IPS DF 6.9 (cell line): ENCODE measurements at regions not wholly inside any gene's neighbourhood (a gene's known extent, or its start where the extent isn't known, plus 50 kb on each side); places are given as distances from the start of the nearest gene placed in this dataset.

Experiments used
- DNase-seq: peaks from one replicate; pipeline ENCODE4 v3.0.0-alpha.2; 2013; ENCODE audit warnings: low read depth, low spot score
- H3K27ac ChIP-seq: one replicate; pipeline ENCODE4 v1.5.1; 2013; ENCODE audit warnings: low read length, control low read depth
- H3K27me3 ChIP-seq: 2 replicates; pipeline ENCODE4 v1.6.1; 2013; ENCODE audit warnings: mild to moderate bottlenecking, low read length; ENCODE audit not compliant: control insufficient read depth, insufficient read depth
- H3K36me3 ChIP-seq: 2 replicates; pipeline ENCODE4 v1.6.1; 2013; ENCODE audit warnings: low read length; ENCODE audit not compliant: control insufficient read depth, insufficient read depth
- H3K4me1 ChIP-seq: 2 replicates; pipeline ENCODE4 v1.6.1; 2013; ENCODE audit warnings: low read length; ENCODE audit not compliant: control insufficient read depth, insufficient read depth
- H3K4me3 ChIP-seq: 2 replicates; pipeline ENCODE4 v1.5.1; 2013; ENCODE audit warnings: mild to moderate bottlenecking, low read length
- H3K9me3 ChIP-seq: 2 replicates; pipeline ENCODE4 v1.6.1; 2013; ENCODE audit warnings: low read length, inconsistent platforms; ENCODE audit not compliant: control insufficient read depth, insufficient read depth
- WGBS: extraction: QIAGEN DNeasy Blood & Tissue Kit; methylation state at CpG from one replicate; pipeline ENCODE4 v1.1.7; 2013; ENCODE audit warnings: mixed read lengths, missing lambda C conversion rate; ENCODE audit not compliant: insufficient read length, insufficient coverage; 5-methylcytosine and 5-hydroxymethylcytosine counted together

DNA sequence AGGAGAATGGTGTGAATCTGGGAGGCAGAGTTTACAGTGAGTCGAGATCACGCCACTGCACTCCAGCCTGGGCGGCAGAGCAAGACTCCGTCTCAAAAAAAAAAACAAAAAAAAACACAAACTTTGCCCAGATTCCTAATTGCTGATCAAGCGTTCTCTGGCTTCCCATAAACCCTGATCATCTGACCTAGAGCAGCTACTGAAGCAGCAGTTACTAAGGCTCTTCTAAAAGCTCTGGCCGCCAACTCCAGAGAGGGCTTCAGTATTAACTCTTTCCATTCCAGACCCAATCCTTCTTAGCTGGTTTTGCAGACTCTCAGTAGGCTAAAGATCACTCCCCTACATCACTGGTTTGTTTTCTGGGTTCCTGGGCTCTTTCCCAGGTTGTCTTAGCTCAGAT, 201.6 kb downstream of the IGSF11 start:
- Histone ChIP-seq H3K27ac (no peak overlapping the region), H3K36me3 (no peaks in the 10 kb centered on the region), H3K9me3 (no peaks in the 10 kb centered on the region; the same call in 1 of the 2 replicates), H3K4me3 (no peak overlapping the region), H3K27me3 (no peaks in the 10 kb centered on the region), H3K4me1 (no peaks in the 10 kb centered on the region)
- DNase-seq, result no peak
- WGBS, result no CpG with 5 or more reads among the region's 6 CpGs

DNA sequence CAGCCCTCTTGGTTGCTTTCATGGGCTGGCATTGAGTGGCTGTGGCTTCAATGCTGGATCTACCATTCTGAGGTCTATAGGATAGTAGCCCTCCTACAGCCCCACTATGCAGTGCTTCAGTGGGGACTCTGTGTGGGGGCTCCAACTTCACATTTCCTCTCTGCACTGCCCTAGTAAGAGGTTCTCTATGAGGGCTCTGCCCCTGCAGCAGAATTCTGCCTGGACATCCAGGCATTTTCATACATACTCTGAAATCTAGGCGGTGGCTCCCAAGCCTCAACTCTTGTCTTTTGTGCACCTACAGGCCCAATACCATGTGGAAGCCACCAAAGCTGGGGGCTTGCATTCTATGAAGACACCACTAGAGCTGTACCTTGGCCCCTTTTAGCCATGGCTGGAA, 195.8 kb downstream of the IGSF11 start:
- WGBS, result no CpG with 5 or more reads among the region's 1 CpG
- no peak for DNase-seq
- H3K4me1 ChIP-seq, result no peaks in the 10 kb centered on the region
- H3K36me3 ChIP-seq, result no peaks in the 10 kb centered on the region
- H3K4me3 ChIP-seq, result no peak overlapping the region
- no peak overlapping the region for H3K27ac ChIP-seq
- no peaks in the 10 kb centered on the region for H3K27me3 ChIP-seq
- peaks cover 2% of the 10 kb centered on the region; the same call in 1 of the 2 replicates for H3K9me3 ChIP-seq

DNA sequence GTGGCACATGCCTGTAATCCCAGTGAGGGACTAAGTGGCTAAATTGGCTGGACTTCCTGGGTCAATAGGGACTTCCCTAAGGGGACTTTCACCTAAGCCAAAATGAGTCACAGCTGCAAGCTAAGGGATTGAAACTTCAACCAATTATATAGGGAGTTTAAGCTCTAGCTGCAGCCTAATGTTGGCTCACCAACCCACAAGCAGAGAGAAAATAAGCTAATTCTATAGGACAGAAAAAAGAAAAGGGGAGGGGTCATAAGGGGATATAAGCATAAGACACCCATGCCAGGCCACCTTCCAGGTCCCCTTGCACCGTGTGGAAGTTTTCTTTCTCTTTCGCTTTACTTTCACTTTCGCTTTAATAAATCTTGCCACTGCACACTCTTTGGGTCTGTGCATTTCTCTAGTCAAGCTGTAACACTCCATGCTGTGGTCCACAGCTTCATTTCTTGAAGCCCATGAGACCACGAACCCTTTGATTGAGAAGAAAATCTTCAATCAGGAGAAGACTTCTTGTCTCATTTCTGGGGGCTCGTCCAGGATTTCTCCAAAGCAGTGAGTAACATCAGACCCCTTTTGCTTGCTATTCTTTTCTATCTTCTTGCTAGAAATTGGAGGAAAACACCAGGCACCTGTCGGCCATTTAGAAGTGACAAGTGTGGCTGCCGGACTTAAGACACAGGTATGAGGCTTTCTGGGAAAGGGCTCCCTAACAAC, 192.3 kb downstream of the IGSF11 start:
- H3K27me3 ChIP-seq, result no peaks in the 10 kb centered on the region
- no peaks in the 10 kb centered on the region for H3K4me1 ChIP-seq
- no peak for DNase-seq
- no CpG with 5 or more reads among the region's 7 CpGs for WGBS
- H3K9me3 ChIP-seq, result peaks cover 2% of the 10 kb centered on the region; the same call in 1 of the 2 replicates
- H3K4me3 ChIP-seq, result no peak overlapping the region
- no peak overlapping the region for H3K27ac ChIP-seq
- no peaks in the 10 kb centered on the region for H3K36me3 ChIP-seq

DNA sequence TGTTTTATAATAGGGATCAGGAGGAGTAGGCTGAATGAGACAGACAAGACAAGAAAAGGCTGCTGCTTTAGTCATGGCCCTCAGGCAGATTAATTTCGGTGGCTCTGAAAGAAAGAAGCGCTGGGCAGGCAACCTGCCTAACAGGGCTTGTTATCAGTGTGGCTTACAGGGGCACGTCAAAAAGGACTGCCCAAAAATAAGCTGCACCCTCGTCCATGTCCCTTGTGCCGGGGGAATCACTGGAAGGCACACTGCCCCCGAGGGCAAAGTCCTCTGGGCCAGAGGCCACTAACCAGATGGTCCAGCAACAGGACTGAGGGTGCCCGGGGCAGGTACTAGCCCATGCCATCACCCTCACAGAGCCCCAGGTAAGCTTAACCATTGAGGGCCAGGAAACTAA, 188.5 kb downstream of the IGSF11 start:
- H3K4me3 ChIP-seq, result no peak overlapping the region
- no peaks in the 10 kb centered on the region for H3K4me1 ChIP-seq
- WGBS, result no CpG with 5 or more reads among the region's 7 CpGs
- no peaks in the 10 kb centered on the region for H3K27me3 ChIP-seq
- H3K27ac ChIP-seq, result no peak overlapping the region
- no peak for DNase-seq
- peaks cover 2% of the 10 kb centered on the region; the same call in 1 of the 2 replicates for H3K9me3 ChIP-seq
- no peaks in the 10 kb centered on the region for H3K36me3 ChIP-seq
